SW480 (cell line): ENCODE measurements at regions not wholly inside any gene's neighbourhood (a gene's known extent, or its start where the extent isn't known, plus 50 kb on each side); places are given as distances from the start of the nearest gene placed in this dataset.

Experiments
- DNase-seq: peaks from one replicate; pipeline ENCODE4 v3.0.0-alpha.2; 2016; ENCODE audit warnings: low spot score

- DNase-seq, result no peak
Observed at GRCh38 chr2:215499331-215499730, 63.5 kb upstream of the FN1 start.

- no peak for DNase-seq
Observed at GRCh38 chr2:215498431-215498830, 62.6 kb upstream of the FN1 start.

- no peak for DNase-seq
Observed at GRCh38 chr2:215493376-215493775, 57.5 kb upstream of the FN1 start.

- DNase-seq, result no peak
Observed at GRCh38 chr2:215489288-215489848, 53.5 kb upstream of the FN1 start.

GRCh38 chr2:215487002-215487372, 51.1 kb upstream of the FN1 start:
- no peak for DNase-seq

GRCh38 chr2:215486291-215487001, 50.6 kb upstream of the FN1 start:
- no peak for DNase-seq
